ENCODE measurements at regions not wholly inside any gene's neighbourhood (a gene's known extent, or its start where the extent isn't known, plus 50 kb on each side); places are given as distances from the start of the nearest gene placed in this dataset.

DNA sequence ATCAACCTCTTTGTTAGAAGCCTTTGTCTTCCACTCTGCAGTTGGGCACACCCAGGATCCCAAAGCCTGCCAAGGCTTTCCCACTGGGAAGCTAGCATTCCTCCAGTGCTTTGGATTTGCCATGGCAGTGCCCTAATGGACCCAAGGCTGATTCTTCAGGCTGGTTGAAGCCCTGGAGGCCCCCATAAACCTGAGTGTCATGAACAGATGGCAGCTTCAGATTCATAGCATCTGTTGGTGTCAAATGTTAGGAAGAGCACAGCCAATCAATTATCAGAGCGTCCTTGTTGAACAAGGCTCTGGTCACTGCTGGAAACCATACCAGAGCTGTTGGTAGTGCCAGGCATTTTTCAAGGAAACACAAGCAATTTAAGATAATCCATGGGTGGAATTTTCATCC, 241.1 kb upstream of the KLF4 start:
- no peak for DNase-seq

DNA sequence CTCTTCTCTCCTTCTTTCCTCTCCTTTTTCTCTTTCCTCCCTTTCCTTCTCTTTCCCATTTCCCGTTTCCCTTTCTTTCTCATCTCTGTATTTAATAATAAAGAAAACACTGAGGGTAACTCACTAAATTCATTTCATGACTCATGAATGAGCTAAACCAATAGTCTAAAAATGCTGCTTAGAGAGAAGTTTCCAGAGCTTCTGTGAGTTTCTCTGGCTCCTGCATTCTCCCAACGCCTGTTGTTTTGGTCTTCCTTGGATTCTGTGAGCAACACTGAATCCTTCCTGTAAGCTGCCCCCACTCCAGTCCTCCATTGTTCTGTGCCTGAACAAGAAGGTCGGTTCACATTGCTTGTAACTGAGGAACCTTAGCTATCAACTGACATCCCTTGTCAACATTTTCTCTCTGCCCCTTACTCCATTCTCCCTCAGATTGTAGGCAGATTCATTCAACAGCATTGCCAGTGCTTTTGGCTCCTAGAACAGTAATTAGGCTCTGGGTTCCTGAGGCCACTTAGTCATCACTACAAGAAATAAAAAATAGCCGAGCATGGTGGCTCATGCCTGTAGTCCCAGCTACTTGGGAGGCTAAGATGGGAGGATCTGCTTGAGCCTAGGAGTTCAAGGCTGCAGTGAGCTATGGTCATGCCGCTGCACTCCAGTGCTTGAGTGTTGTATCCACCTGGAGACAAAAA, 237.7 kb upstream of the KLF4 start:
- DNase-seq, result no peak

DNA sequence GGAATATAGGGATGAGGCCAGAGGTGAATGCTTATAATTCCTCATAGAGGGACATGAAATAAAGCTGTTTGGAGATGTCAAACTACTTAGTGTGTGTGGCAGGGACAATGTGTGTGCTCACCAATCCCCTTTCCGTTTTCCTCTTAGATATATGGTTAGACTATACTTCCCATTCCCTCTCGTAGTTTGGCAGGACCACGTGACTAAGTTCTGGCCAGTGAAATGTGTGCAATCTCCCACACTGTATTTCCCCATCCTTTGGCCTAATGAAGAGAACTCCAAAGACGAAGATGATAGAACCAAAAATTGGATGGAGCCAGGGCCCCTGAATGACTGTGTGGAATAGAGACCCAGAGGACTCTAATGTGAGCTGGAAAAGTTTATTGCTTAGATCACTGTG, 233.4 kb upstream of the KLF4 start:
- DNase-seq, result no peak

DNA sequence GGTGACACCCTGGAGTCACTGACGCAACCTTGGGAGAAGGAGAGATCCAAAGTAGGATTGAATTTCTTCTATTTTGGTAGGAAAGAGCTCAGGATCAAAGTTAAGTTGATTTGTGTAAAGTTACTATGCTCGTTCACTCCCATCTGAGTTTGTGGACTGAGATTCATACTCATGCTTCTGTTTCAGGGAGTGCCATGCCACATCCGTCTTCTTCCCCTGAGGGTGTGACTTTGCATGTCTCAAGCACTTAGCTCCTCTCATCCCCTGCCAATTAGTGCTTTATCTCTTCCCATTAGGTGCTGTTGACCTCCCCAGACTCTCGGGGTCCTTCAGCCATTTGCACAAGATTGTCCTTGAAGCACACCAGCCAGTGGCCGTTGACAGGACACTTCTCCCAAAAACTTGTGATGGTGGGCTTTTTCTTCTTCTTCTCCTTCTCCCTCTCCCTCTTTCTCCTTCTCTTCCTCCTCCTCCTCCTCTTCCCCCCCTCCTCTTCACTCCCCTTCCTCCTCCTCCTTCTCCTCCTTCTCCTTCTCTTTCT, 232.2 kb upstream of the KLF4 start:
- no peak for DNase-seq

DNA sequence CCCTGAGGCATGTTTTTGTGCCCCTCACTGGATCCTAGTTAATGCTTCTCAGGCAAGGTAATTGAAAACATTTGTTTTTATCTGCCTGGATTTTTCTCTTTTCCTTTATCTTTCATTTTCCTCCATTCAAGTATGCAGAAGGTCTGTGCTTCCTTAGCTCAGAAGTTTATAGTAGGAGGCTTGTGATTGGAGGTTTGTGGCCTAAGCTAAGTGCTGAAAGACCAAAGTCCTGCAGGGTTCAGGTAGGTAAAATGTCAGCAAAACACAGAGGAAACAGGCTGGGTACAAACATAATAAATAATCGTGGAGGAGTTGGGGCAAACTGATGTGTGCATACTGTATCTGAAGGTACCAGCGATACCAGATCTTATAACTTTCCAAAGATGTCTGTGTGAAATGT, 230.9 kb upstream of the KLF4 start:
- DNase-seq, result no peak

DNA sequence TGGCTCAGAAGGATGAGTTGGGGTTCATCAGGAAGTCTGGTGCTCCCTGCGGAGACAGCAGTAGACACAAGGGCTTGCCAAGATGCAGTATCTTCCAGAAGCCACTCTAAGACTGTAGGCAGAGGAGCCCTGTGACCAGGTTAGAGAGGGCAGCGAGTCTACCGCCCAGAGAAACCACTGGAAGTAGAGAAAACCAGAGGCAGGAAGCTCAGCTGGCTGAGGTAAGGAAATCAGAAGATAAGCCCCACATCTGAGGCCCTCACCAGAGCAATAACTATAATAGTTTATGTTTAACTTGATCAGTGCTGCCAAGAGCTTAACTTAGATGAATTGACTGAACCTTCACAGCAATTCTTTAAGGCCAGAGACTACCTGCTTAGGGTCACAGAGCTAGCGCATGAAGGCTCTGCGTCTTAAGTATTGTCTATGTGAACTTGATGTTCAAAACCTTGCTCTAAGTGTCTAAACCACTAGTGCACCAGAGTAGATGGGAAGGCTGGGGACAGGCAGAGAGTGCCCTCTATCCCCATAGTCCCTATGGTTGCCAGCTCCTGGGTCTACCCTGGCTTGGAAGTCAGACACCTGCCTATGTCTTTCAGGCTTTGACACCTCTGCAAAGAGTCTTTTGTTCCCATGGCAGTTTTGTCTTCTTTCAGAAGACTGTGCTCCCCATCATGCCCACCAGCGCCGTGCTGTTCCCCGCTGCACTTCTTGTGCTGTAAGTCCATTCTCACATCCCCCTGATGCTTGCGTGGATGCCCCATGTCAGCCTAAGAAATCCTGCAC, 228.2 kb upstream of the KLF4 start:
- DNase-seq, result no peak

DNA sequence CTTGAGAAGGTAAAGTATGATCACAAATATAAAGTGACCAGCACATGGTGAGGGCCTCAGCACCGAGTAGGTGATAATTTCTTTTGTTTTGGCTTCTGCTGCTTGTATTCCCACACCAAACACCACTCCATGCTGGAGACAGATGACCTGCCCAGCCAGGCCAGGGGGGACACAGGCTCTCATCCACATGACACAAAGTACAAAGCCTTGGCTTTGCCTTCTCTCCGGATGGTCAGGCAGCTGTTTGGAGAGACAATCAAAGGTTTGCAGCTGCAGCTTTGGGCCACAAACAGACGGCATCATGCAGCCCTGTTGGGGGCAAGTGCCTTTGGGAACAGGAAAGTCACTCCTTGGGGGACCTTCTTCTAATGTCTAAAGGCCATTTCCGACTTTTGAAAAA, 226.2 kb upstream of the KLF4 start:
- DNase-seq, result no peak

DNA sequence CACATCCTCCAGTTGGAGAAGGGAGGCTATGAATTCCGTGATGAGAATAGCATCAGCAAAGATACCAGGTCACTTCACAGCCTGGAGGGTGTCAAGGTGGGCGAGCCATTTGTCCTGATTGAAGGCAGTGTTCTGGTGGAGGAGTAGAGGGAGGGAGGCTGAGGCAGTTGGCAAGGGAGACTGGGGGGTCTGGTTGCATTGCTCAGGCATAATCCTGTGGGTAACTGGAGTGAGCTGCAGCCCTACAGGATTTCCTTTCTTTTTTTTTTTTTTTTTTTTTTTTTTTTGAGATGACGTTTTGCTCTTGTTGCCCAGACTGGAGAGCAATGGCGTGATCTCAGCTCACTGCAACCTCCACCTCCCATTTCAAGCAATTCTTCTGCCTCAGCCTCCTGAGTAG, 223.9 kb upstream of the KLF4 start:
- no peak for DNase-seq

DNA sequence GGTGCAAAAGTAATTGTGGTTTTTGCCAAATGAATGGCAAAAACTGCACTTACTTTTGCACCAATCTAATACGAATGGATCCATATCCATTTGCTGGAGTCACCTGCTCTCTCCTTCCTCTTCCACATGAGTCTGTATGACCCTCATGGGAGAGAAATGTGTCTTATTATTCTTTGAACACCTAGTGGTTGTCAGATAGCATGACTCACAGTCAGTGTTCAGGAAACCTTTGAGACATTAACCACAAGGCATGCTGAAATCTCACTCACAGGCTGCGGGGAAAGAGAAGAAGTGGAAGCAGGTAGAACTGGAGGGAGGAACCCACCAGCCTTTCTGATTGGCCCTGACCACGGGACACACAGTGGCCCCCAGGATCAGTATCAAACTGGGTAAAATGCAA, 222.8 kb upstream of the KLF4 start:
- no peak for DNase-seq

DNA sequence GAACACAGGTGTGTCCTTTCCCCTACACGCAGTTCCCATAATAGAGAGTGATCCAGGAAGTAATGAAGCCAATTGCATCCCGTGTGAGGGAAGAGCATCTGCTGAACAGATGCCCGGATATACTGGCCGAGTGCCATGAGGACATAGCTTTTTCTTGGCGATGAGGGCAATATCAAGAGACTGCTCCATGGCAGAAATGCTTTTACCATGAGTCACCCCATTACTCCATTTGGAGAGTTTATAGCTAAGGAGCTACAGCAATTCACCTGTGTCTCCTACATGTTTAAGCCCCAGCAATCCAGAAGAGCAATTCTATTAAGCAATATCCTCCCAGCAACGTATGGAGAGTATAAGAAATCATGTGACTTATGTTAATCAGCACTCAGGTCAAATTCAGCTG, 222.0 kb upstream of the KLF4 start:
- DNase-seq, result no peak

DNA sequence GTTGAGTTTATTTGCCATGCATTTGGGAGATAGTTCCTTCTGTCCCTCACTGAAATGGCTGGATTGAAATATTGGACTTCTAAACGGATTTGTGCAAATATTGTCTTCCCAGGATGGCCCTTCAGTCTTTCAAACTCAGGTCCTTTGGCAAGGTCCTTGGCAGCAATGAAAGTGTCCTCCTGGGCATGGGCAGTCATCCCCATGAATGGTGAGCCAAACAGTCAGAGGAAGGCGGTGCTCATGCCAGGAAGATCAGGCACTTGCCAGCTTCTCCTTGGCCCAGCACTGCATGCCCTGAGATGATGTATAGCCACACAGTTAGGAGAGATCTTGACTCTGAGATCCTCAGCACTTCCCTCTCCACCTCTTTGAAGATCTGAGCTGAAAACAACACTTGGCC, 221.4 kb upstream of the KLF4 start:
- no peak for DNase-seq

DNA sequence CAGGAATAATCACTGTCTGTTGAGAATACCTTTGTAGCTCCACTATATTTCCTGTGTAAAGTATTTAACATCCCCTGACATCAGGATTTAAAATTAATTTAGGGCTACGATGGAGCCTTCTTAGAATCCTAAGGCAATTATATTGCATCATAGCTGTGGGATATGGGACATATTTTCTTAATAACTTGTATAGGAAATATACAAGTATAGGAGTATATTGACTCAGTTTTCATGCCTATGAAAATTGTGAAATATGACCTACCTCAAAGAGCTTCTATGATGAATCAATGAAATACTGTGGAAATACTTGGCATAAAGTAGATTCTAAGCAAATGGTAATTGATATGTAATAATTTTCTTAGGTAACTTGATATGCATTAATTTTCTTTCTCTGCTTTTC, 221.0 kb upstream of the KLF4 start:
- DNase-seq, result no peak

DNA sequence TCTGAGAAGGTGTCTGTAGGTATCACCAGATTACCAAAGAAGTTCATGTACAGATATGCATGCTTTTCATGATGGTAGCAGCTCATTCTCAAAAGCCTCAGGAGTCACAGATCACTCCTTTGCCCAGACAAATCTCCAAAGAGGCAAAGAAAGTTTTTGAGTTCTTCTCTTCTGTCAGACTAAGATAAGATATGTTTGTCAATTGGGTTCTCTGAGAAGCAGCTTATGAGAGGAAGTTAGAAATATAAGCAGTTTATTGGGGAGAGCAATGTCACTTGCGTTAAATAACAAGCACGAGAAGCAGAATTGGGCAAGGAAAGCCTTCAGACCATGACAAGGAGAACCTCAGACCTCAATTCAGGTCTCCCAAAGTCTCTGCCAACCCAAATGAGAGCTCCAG, 219.2 kb upstream of the KLF4 start:
- DNase-seq, result no peak

DNA sequence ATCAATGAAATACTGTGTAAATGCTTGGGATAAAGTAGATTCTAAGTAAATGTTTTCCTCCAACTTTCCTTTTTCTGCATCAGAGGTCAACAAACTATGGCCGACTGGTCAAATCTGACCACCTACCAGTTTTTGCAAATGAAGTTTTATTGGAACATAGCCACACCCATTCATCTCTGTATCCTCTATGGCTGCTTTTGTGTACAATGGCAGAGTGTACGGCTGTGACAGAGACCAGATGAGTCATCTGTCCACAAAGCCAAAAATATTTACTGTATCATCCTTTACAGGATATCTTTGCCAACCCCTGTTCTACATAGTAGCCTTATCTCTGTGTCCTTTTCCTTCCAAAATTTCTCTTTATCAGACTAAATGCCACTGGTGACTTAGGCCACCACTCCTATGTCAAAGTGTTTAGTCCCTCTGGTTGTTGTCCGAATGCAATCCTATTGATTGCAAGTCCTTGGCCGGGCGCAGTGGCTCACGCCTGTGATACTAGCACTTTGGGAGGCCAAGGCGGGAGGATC, 218.4 kb upstream of the KLF4 start:
- DNase-seq, result no peak

DNA sequence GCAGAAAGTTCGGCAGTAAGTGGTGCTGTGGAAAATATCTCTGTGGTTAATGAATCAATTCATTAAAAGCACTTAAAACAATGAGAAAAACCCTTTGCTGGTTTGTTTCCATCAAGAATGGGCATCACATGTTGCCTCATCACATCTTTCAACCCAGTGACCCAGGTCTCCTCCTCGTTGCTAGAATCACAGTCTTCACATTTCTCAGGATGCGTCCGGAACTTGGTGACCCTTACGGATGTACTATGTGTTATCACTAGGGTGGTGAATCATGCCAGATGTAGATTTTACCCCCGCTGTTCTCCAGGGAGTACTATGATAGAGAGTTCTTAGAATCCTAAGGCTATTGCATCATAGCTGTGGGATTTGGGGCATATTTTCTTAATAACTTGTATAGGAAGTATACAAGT, 217.9 kb upstream of the KLF4 start:
- no peak for DNase-seq

DNA sequence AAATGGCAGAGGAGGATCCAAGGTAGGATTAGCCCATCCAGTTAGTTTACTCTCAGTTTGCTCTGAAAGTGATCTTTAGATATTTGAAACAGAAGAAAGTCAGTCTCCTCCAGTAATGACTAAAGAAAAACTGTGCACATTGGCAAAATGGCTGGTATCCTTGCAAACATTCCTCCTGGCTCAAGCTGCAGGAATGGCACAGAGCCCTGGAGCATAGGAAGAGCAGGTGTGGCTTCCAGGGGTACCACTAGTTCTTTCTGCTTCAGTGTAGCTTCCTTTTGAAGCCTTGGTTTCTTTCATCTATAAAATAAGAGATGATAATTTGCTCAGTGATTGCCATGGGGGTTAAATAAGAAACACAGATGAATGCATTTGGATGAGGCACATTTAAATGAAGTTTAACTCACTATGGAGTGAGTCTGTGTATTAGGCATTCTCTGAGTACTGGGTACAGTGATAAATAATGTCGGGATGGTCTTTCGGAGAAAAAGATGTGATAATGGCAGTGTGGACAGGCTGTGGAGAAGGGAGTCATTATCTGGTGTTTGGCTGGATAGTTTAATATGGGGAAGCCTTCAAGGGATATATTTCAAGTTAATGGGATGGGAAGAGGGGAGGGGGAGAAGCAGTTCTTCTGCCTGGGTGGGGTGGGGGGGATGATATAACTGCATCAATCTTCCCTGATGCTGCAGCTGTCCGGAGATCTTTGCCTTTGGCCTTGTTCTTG, 217.3 kb upstream of the KLF4 start:
- no peak for DNase-seq

DNA sequence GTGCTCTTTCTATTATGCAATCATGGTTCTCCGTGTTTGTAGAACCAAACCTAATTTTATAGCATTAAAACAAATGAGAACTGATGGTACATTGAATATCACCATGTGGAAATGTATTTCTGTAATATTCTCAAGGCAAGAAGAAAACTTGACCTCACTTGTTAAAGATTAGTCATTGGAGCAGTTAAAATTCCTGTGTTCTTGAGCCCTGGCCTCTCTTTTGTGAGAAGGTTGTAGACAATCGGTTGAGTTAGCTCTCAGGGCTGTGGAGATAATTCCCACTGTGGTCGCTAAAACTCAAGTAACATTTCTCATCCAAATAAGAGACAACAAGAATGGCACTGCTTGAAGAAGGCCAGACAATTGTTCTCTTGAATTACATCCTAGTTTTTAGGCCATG, 216.0 kb upstream of the KLF4 start:
- no peak for DNase-seq

DNA sequence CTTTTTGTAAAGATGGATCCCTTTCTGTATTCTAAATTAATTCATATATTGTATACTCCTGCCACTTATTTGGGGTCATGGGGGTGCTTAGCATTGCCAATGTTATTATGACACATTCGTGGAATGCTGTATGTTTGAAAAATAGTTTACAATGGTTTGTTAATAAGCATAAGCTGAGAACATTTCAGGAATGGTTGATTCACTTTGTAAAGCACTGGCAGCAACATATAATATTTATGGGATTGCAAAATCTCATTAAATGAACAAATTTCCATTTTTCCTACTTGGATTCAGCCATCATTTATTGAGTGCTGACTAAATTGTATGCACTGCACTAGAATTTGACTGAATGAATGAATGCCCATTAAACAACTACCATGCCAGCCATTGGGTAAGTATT, 215.2 kb upstream of the KLF4 start:
- no peak for DNase-seq

DNA sequence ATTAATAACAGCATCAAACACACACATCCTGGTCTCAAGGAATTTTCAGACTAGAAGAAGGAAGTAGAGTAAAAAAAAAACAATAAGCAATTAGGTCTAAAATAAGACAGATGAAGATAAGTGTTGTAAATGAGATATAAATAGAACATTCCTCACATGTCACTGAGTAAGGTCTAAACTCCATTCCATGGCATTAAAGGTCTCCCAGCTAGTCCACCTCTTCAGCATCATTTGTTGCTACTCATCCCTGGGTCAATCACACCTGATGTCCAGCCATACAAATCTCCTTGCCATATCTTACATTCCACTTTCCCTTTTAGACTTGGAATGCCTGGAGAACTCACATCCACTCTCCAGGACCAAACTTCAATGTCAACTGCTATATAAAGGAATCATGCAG, 214.1 kb upstream of the KLF4 start:
- no peak for DNase-seq

DNA sequence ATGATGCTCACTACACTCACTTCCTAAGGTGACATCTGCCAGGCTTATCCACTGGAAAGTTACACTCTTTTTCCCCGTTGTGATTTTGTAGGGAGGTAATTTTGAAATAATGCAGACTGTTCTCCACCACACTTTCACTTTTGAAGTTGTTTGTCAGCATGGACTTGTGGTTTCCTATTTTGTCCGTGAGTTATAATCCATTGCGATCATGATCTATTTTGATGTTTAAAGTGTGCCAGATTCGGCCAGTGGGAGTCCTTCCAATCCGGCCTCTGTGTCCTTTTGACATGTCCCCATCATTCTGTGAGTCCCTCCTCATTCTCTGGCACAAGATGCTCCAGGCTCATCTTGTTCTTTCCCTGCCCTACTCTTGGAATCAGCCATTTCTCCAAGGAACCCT, 211.3 kb upstream of the KLF4 start:
- DNase-seq, result no peak

DNA sequence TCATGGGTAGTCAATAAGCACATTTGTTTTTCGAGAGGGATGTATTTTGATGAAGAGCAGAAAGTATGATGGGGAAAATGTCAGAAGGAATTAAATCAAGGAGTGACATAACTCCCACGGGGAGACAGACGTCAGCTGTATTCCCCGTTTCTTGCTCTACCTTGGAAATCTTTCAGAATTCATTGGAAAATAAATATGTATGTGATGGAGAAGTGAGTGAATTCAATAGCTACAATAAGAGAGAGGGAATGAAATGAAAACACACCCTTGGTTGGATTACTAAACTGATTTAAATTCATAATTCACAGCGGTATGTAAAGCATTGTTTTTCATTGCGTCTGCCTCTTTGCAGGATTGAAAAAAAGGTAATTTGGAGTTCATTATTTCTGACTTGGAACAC, 209.7 kb upstream of the KLF4 start:
- DNase-seq, result no peak

DNA sequence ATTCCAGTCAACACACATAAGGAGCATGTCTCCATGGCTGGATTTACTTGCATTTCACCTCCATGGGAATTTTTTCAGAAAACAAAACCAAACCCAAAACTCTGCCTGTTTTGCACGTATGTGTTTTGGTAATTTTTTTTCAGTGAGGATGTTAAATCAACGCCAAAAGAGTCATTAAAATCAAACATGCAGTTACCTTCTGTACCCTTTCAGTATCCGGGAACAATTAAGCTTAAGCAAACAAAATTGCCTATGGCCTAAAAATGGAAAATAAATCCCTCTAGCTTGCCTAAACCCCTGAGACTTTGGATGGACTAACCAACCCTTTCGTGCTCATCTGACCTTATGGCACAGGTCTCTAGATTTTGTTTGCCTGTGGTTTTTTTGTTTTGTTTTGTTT, 209.2 kb upstream of the KLF4 start:
- no peak for DNase-seq

DNA sequence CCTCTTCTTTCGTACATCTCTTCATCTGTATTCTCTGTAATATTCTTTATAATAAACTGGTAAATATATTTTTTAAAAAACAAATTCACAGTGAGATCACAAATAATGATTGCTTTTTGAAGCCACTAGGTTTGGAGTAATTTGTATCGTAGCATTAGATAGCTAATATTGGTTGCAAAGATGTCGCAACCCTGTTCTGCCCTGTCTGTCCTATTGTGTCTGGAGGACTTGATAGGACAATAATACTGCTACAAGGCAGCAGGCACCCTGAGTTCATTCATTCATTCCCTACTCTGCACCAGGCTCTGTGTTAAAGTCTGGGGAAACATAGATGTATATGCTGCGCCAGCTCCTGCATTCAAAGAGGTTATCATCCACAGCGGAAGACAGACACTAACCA, 206.7 kb upstream of the KLF4 start:
- no peak for DNase-seq

DNA sequence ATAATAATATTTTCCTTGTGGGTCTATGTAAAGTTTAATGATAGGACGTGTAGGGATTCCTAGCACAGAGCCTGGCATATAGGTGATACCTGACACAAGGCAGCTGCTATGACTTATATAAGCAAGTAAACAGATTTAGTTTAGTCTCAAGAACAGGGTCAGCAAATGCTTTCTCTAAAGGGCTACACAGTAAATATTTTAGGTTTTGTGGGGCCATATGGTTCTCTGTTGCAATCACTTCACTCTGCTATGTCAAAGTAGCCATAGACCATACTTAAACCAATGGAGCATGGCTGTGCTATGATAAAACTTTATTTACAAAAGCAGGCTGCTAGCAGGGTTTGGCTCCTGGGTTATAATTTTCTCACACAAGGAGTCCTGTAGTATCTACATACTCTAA, 204.8 kb upstream of the KLF4 start:
- DNase-seq, result no peak

Measured in stimulated activated CD4-positive, alpha-beta T cell treated with anti-CD3 and anti-CD28 coated beads, Interleukin-2, amount 100 ng/mL, for 24 hours (primary cell).